IMR-90 (cell line): ENCODE measurements at regions not wholly inside any gene's neighbourhood (a gene's known extent, or its start where the extent isn't known, plus 50 kb on each side); places are given as distances from the start of the nearest gene placed in this dataset.

Experiments used
- CEBPB ChIP-seq: IDR thresholded peaks from 2 replicates; pipeline ENCODE4 v1.6.1; 2012; ENCODE audit warnings: low read depth, low read length, improper control_type of control experiment
- CTCF ChIP-seq: conservative IDR thresholded peaks from 2 replicates; pipeline ENCODE4 v1.5.1; 2012; ENCODE audit warnings: mild to moderate bottlenecking, low read depth, low read length, improper control_type of control experiment
- MXI1 ChIP-seq: IDR thresholded peaks from 2 replicates; pipeline ENCODE4 v1.6.1; 2012; ENCODE audit warnings: low read depth, mild to moderate bottlenecking, low read length, moderate library complexity, borderline replicate concordance
- POLR2A ChIP-seq: IDR thresholded peaks from 2 replicates; pipeline ENCODE4 v1.6.1; 2012; ENCODE audit warnings: mild to moderate bottlenecking, low read depth, low read length

GRCh38 chr20:39532205-39532604 lies 570.1 kb downstream of the DHX35 start:
- no peak for TF ChIP-seq CTCF
- no peak for TF ChIP-seq POLR2A
- TF ChIP-seq MXI1 = no peak
- TF ChIP-seq CEBPB = no peak
